SH-SY5Y (cell line): ENCODE measurements at regions not wholly inside any gene's neighbourhood (a gene's known extent, or its start where the extent isn't known, plus 50 kb on each side); places are given as distances from the start of the nearest gene placed in this dataset.

ENCODE experiments used
- GATA2 ChIP-seq: IDR thresholded peaks from 2 replicates; pipeline ENCODE4 v1.6.1; 2011; ENCODE audit warnings: mild to moderate bottlenecking, low read depth, low read length
- GATA3 ChIP-seq: IDR thresholded peaks from 2 replicates; pipeline ENCODE4 v1.6.1; 2011; ENCODE audit warnings: low read depth, mild to moderate bottlenecking, low read length, moderate library complexity

- TF ChIP-seq GATA2 (peak; percentile 91), GATA3 (peak; percentile 84)
Measured at GRCh38 chr21:32070676-32071330, 198.0 kb downstream of the HUNK start.

- TF ChIP-seq GATA2 = no peak
- TF ChIP-seq GATA3 = no peak
Measured at GRCh38 chr21:32070126-32070525, 197.3 kb downstream of the HUNK start.

- TF ChIP-seq GATA2 (no peak), GATA3 (no peak)
Measured at GRCh38 chr21:32065654-32066053, 192.8 kb downstream of the HUNK start.

- TF ChIP-seq GATA2 (no peak), GATA3 (no peak)
Measured at GRCh38 chr21:32064281-32064910, 191.6 kb downstream of the HUNK start.

GRCh38 chr21:32062591-32063227 is 189.9 kb downstream of the HUNK start:
- TF ChIP-seq GATA2 = no peak
- no peak for TF ChIP-seq GATA3

- no peak for TF ChIP-seq GATA2
- TF ChIP-seq GATA3 = no peak
Measured at GRCh38 chr21:32061729-32062128, 188.9 kb downstream of the HUNK start.

GRCh38 chr21:32056791-32057190 is 184.0 kb downstream of the HUNK start:
- TF ChIP-seq GATA2 (no peak), GATA3 (no peak)

- no peak for TF ChIP-seq GATA3
- TF ChIP-seq GATA2 = no peak
Measured at GRCh38 chr21:32055305-32055704, 182.5 kb downstream of the HUNK start.
